Suprapubic skin (tissue), 4 donors: ENCODE measurements at regions not wholly inside any gene's neighbourhood (a gene's known extent, or its start where the extent isn't known, plus 50 kb on each side); places are given as distances from the start of the nearest gene placed in this dataset.

Source experiments
- EP300 ChIP-seq: sonication (generic); formaldehyde crosslinking; IDR thresholded peaks from one replicate; pipeline ENCODE4 v1.6.1; 2017; ENCODE audit warnings: antibody characterized with exemption
- POLR2A ChIP-seq, 2 donors: fragments of 450-650 bp; IDR thresholded peaks; one replicate each; pipeline ENCODE4 v1.6.1; 2017; ENCODE audit warnings: antibody characterized with exemption in 2 of 2, mild to moderate bottlenecking in 2 of 2, moderate library complexity in 2 of 2
- POLR2AphosphoS5 ChIP-seq, 3 donors: sonication (generic); formaldehyde crosslinking; IDR thresholded peaks; one replicate each; pipeline ENCODE4 v1.6.1; 2017; ENCODE audit warnings: antibody characterized with exemption in 3 of 3
- TF ChIP-seq, protein P1 (sequence below), 2 donors: fragments of 200-600 bp in 1 of 2; fragments of 450-650 bp in 1 of 2; sonication (generic) in 1 of 2; IDR thresholded peaks; one replicate each; pipeline ENCODE4 v1.5.1; 2016 to 2019; ENCODE audit warnings: antibody characterized with exemption in 2 of 2, mild to moderate bottlenecking in 1 of 2, moderate library complexity in 1 of 2

DNA sequence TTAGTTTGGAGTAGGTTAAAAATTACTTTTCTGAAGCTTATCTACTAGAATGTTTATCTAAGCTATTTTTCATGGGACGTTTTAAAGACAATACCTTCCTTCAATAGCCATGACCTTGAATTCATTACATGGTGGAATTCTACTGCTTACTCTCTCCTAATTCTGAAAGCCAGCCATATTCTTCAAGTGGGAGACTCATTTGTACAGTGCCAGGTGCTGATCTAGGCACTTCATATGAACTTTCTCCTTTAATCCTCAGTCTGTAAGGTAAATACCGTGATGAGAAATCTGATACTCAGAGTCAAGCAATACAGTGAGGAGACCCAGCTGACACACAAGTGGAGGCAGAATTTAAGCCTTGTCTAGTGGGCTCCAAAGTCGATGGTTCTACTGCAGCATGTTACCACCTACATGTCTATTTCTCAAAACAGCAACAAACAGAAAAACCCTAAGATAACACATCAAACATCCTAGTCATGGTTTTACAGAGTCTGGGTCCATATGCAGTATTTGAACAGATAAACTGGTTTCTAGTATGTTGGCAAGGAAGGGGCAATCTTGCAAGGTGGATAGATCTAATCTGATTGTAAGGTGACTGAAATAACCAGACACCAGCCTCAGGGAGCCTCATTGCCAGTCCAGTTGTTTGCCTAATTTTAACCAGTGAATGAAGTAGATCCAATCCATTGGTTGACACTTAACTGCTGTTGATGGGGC, 243.7 kb downstream of the PIK3R1 start:
- no peak for TF ChIP-seq POLR2A (IDR thresholded peaks at IDR 0.05)
- no peak for TF ChIP-seq POLR2AphosphoS5 (IDR thresholded peaks at IDR 0.05)
- TF ChIP-seq, protein P1, sequence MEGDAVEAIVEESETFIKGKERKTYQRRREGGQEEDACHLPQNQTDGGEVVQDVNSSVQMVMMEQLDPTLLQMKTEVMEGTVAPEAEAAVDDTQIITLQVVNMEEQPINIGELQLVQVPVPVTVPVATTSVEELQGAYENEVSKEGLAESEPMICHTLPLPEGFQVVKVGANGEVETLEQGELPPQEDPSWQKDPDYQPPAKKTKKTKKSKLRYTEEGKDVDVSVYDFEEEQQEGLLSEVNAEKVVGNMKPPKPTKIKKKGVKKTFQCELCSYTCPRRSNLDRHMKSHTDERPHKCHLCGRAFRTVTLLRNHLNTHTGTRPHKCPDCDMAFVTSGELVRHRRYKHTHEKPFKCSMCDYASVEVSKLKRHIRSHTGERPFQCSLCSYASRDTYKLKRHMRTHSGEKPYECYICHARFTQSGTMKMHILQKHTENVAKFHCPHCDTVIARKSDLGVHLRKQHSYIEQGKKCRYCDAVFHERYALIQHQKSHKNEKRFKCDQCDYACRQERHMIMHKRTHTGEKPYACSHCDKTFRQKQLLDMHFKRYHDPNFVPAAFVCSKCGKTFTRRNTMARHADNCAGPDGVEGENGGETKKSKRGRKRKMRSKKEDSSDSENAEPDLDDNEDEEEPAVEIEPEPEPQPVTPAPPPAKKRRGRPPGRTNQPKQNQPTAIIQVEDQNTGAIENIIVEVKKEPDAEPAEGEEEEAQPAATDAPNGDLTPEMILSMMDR (IDR thresholded peaks at IDR 0.05) = no peak
- no peak for TF ChIP-seq EP300
